ENCODE measurements at regions not wholly inside any gene's neighbourhood (a gene's known extent, or its start where the extent isn't known, plus 50 kb on each side); places are given as distances from the start of the nearest gene placed in this dataset.

GRCh38 chr12:42767326-42767954, 177.9 kb upstream of the PRICKLE1 start:
- H3K4me3 ChIP-seq (ENCODE audit: low read length): no peak overlapping the region
- DNase-seq (ENCODE audit: low read depth, low spot score): no peak

DNA sequence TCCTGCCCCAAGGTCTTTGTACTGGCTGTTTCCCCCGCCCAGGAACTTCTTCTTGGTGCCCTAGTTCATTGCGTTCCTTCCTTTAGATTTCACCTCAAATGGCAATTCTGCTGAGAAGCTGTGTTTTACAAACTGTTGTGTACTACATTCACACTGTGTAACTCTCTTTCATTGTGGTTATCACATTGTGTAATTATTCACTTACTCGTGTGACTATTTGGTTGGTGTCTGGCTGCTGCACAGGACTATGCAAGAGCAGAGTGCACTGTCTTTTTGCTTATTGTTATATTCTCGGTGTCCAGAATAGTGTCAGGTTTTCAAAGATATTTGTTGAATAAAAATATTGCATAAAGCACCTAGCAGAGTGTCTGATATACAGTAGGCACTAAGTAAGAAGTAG, 177.2 kb upstream of the PRICKLE1 start:
- no peak for DNase-seq (ENCODE audit: low read depth, low spot score)
- no peak overlapping the region for H3K4me3 ChIP-seq (ENCODE audit: low read length)

- H3K4me3 ChIP-seq (ENCODE audit: low read length): no peak overlapping the region
- DNase-seq (ENCODE audit: low read depth, low spot score): no peak
Measured at GRCh38 chr12:42766026-42766425, 176.5 kb upstream of the PRICKLE1 start.

- H3K4me3 ChIP-seq (ENCODE audit: low read length): no peak overlapping the region
- DNase-seq (ENCODE audit: low read depth, low spot score): no peak
Measured at GRCh38 chr12:42763682-42764081, 174.1 kb upstream of the PRICKLE1 start.

- no peak for DNase-seq (ENCODE audit: low read depth, low spot score)
- no peak overlapping the region for H3K4me3 ChIP-seq (ENCODE audit: low read length)
Measured at GRCh38 chr12:42762395-42762925, 172.9 kb upstream of the PRICKLE1 start.

GRCh38 chr12:42761601-42762350, 172.2 kb upstream of the PRICKLE1 start:
- no peak overlapping the region for H3K4me3 ChIP-seq (ENCODE audit: low read length)
- no peak for DNase-seq (ENCODE audit: low read depth, low spot score)

- no peak overlapping the region for H3K4me3 ChIP-seq (ENCODE audit: low read length)
- no peak for DNase-seq (ENCODE audit: low read depth, low spot score)
Measured at GRCh38 chr12:42761086-42761485, 171.5 kb upstream of the PRICKLE1 start.

DNA sequence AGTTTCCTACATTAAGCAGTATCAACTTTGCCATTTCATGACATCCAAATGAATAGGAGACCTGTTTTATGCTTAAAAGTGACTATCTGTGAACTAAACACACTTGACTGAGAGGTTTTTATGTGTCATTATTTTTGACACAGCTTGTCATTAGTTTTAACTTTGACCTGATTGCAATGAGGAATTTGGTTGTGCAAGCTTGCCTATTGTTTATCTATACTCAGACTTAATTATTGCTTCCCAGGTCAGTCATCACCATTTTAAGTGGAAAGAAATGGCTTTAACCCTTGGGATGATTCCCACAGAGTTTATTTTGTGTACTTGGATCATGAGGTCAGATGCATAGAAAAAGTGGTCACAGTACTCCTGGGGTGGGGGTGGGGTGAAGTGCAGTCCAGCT, 171.0 kb upstream of the PRICKLE1 start:
- no peak overlapping the region for H3K4me3 ChIP-seq (ENCODE audit: low read length)
- DNase-seq (ENCODE audit: low read depth, low spot score): no peak

DNA sequence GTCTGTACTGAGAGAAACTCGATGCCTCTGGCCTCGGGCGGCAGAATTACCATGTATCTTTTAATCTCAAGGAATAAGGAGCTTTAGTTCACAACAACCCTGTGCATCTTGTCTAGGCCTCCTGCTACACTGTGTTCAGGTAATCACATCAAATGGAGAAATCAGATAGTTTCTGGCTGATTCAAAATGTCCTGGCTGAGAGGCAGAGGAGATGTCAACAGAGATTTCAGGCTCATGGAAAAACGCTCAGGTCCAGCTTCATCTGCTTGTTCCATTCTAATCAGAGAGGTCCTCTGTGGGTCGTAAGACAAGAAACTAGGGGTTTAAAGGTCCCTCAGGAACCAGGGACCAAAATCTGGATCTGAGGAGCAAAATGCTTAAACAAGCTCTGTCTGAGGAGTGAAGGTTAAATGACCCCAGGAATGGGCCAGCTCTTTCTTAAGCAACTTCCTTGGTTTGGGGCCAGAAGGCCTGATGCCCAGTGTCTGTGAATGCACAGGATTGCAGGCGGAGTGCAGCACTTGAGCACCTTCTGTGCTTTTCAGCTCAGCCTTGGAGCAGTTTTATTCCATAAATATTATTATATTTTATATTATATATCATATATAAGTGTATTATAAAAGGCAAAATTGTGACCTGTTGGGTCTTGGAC, 170.2 kb upstream of the PRICKLE1 start:
- no peak for DNase-seq (ENCODE audit: low read depth, low spot score)

DNA sequence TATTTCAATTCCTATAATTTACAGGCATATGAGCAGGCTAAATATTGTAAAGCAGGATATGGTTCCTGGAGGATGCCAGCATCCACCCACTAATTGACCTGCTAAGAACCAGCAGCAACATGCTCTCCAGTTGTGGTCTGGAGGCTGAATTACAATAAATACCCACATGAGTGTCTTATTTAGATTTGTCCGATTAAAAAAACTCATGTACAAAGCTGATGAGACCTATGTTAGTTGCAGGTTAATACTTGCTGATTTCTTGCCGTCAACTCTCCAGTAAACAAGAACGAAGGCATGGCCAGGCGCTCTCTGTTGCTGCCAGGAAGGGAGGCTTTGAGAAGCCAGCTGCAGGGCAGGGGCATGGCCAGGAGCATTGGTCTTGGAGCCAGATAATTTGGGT, 169.3 kb upstream of the PRICKLE1 start:
- no peak for DNase-seq (ENCODE audit: low read depth, low spot score)

More for the DNA sequence above, 170.2 kb upstream of the PRICKLE1 start:
- no peak overlapping the region for H3K4me3 ChIP-seq (ENCODE audit: low read length)

GRCh38 chr12:42757624-42758119, 168.1 kb upstream of the PRICKLE1 start:
- H3K4me3 ChIP-seq (ENCODE audit: low read length): no peak overlapping the region
- no peak for DNase-seq (ENCODE audit: low read depth, low spot score)

More for the DNA sequence above, 169.3 kb upstream of the PRICKLE1 start:
- no peak overlapping the region for H3K4me3 ChIP-seq (ENCODE audit: low read length)

GRCh38 chr12:42756841-42757623, 167.5 kb upstream of the PRICKLE1 start:
- no peak for DNase-seq (ENCODE audit: low read depth, low spot score)
- H3K4me3 ChIP-seq (ENCODE audit: low read length): no peak overlapping the region

DNA sequence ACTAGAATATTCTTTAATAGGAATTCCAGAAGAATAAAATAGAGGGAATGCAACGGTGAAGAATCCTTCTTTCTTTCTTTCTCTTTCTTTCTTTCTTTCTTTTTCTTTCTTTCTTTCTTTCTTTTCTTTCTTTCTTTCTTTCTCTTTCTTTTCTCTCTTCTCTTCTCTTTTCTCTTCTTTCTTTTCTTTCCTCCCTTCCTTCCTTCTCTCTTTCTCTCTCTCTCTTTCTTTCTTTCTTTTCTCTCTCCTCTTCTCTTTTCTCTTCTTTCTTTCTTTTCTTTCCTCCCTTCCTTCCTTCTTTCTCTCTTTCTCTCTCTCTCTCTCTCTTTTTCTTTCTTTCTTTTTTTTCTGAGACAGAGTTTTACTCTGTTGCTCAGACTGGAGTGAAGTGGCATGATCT, 160.8 kb upstream of the PRICKLE1 start:
- H3K4me3 ChIP-seq (ENCODE audit: low read length): no peak overlapping the region
- no peak for DNase-seq (ENCODE audit: low read depth, low spot score)

DNA sequence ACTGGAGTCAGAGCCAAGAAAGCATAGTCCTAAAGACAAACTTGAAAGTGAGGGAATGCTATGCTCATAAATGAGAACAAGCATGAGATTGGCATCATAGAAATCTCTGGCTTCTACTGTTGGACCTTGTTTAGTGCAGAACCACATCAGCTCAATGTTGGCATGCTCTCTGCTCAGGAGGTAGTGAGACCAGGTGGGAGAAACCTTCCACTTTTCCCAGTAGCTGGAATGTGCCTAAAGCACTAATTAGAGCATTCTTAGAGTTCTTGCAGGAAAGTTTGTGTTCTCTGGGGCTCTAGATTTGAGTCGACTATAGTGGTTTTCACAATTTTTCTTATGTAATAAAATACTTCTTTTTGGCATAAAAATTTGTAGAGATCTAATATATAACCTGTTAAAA, 159.7 kb upstream of the PRICKLE1 start:
- no peak overlapping the region for H3K4me3 ChIP-seq (ENCODE audit: low read length)
- no peak for DNase-seq (ENCODE audit: low read depth, low spot score)

DNA sequence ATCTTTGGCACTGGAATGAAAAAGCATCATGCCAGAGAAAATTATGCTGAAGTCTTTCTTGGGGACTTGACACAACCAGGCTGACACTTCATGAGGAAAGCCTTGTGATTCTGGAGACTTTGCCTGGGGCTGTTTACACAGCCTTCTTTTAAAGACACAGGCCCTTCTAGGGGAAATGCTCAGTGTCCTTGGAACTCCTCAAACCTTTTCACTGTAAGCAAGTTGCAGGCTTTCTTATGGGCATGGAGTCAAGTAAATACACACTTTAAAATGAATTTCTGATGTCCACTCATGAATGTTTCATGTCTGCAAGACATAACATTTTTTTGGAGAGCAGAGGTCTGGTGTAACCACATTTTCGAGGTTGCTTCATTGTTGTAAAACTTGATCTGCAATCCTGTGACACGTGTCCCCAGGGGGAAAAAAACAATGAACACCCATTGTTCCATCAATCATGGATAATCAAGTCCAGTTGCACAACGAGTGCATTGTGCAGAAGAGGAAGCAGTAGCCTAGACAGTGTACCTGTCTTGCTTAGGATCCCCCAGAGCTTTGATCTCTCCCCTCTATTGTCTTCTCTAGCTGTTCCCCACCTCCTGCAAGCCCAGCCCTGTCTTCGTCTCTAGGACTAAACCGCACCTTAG, 155.1 kb upstream of the PRICKLE1 start:
- no peak overlapping the region for H3K4me3 ChIP-seq (ENCODE audit: low read length)
- no peak for DNase-seq (ENCODE audit: low read depth, low spot score)

- no peak for DNase-seq (ENCODE audit: low read depth, low spot score)
- H3K4me3 ChIP-seq (ENCODE audit: low read length): no peak overlapping the region
Measured at GRCh38 chr12:42742716-42743115, 153.2 kb upstream of the PRICKLE1 start.

GRCh38 chr12:42741771-42742510, 152.4 kb upstream of the PRICKLE1 start:
- H3K4me3 ChIP-seq (ENCODE audit: low read length): no peak overlapping the region
- no peak for DNase-seq (ENCODE audit: low read depth, low spot score)

DNA sequence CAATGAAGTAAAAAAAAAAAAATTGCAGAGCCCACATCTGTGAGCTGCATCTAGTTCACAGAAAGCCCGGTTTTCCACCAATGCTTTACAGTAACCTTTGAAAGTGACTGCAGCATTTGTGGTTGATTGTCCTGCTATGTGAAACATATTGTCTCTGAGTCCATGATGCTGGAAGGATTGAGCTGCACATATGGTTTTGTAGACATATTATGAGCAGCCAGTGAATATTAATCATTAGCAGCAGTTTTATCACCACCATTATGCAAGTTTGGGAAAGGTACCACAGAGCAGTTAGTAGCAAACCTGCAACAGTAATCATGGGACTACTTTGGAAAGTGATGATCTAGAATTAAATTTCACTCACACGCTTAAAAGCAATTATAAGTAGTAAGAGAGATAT, 151.5 kb upstream of the PRICKLE1 start:
- no peak for DNase-seq (ENCODE audit: low read depth, low spot score)
- no peak overlapping the region for H3K4me3 ChIP-seq (ENCODE audit: low read length)
